ENCODE measurements at regions not wholly inside any gene's neighbourhood (a gene's known extent, or its start where the extent isn't known, plus 50 kb on each side); places are given as distances from the start of the nearest gene placed in this dataset.

DNA sequence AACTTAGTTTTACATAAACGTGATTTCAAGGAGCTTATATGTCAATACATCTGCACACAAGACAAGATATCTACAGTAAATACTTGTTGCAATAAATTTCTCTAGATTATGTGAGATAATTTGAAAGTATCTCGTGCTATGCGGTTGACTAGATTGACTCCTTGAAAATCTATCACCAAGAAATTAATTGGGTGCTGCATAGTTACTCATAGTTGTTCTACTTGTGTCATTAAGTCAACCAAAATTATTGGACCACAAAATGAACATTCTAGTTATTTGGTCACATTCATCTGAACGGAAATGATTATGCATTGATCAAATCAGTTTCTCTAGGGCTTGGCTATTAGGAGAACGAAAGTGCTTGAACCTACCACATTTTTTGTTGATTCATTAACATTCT, 2291.5 kb downstream of the PCDH9 start:
- TF ChIP-seq, protein P1, sequence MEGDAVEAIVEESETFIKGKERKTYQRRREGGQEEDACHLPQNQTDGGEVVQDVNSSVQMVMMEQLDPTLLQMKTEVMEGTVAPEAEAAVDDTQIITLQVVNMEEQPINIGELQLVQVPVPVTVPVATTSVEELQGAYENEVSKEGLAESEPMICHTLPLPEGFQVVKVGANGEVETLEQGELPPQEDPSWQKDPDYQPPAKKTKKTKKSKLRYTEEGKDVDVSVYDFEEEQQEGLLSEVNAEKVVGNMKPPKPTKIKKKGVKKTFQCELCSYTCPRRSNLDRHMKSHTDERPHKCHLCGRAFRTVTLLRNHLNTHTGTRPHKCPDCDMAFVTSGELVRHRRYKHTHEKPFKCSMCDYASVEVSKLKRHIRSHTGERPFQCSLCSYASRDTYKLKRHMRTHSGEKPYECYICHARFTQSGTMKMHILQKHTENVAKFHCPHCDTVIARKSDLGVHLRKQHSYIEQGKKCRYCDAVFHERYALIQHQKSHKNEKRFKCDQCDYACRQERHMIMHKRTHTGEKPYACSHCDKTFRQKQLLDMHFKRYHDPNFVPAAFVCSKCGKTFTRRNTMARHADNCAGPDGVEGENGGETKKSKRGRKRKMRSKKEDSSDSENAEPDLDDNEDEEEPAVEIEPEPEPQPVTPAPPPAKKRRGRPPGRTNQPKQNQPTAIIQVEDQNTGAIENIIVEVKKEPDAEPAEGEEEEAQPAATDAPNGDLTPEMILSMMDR (IDR thresholded peaks at IDR 0.05; ENCODE audit: low read depth, low read length): no peak
- no peak for TF ChIP-seq EZH2phosphoT487 (IDR thresholded peaks at IDR 0.05; ENCODE audit: low read depth)
